Hepatocyte (in vitro differentiated cells): ENCODE measurements at regions not wholly inside any gene's neighbourhood (a gene's known extent, or its start where the extent isn't known, plus 50 kb on each side); places are given as distances from the start of the nearest gene placed in this dataset.

ENCODE experiments used
- EZH2 ChIP-seq: fragments of 200-600 bp; sonication (generic); IDR thresholded peaks from 2 replicates; pipeline ENCODE4 v1.6.1; 2016; ENCODE audit warnings: antibody characterized with exemption, mild to moderate bottlenecking, borderline replicate concordance
- EZH2phosphoT487 ChIP-seq: fragments of 200-600 bp; sonication (generic); IDR thresholded peaks from one replicate; pipeline ENCODE4 v1.6.1; 2018; ENCODE audit warnings: antibody characterized with exemption, mild to moderate bottlenecking, low read depth, moderate library complexity; ENCODE audit not compliant: unreplicated experiment, severe bottlenecking
- TF ChIP-seq, protein P1 (sequence below): fragments of 200-600 bp; sonication (generic); IDR thresholded peaks from 2 replicates; pipeline ENCODE4 v1.5.1; 2016; ENCODE audit warnings: antibody characterized with exemption, mild to moderate bottlenecking; ENCODE audit not compliant: poor library complexity

DNA sequence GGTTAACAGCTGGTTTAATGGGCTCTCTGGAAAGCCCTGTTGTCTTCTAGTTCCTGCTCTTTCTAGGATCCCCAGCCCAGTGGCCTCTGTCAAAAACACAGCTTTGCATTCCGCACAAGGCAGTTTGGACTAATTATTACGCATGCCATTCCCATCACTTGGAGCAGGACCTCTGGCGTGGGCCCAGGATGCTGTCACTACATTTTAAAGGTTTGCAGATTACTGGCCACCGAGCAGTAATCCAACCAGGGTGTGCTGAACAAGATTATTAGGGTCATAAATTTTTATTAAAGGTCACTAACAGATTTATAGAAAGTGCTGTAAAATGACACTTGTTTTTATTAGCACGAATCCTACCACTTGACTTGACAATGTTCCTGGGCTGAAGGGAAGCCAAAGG is 143.6 kb upstream of the SLC6A11 start:
- TF ChIP-seq, protein P1, sequence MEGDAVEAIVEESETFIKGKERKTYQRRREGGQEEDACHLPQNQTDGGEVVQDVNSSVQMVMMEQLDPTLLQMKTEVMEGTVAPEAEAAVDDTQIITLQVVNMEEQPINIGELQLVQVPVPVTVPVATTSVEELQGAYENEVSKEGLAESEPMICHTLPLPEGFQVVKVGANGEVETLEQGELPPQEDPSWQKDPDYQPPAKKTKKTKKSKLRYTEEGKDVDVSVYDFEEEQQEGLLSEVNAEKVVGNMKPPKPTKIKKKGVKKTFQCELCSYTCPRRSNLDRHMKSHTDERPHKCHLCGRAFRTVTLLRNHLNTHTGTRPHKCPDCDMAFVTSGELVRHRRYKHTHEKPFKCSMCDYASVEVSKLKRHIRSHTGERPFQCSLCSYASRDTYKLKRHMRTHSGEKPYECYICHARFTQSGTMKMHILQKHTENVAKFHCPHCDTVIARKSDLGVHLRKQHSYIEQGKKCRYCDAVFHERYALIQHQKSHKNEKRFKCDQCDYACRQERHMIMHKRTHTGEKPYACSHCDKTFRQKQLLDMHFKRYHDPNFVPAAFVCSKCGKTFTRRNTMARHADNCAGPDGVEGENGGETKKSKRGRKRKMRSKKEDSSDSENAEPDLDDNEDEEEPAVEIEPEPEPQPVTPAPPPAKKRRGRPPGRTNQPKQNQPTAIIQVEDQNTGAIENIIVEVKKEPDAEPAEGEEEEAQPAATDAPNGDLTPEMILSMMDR = no peak
- no peak for TF ChIP-seq EZH2
- no peak for TF ChIP-seq EZH2phosphoT487
